WI38 (cell line): ENCODE measurements at regions not wholly inside any gene's neighbourhood (a gene's known extent, or its start where the extent isn't known, plus 50 kb on each side); places are given as distances from the start of the nearest gene placed in this dataset.

ENCODE experiments used
- H3K4me3 ChIP-seq: 2 replicates; pipeline ENCODE4 v1.5.1; 2011; ENCODE audit warnings: low read depth, mild to moderate bottlenecking, control low read depth, low read length
- TF ChIP-seq, protein P1 (sequence below): IDR thresholded peaks from 2 replicates; pipeline ENCODE4 v1.5.1; 2012; ENCODE audit warnings: low read depth, mild to moderate bottlenecking, control low read depth, low read length

DNA sequence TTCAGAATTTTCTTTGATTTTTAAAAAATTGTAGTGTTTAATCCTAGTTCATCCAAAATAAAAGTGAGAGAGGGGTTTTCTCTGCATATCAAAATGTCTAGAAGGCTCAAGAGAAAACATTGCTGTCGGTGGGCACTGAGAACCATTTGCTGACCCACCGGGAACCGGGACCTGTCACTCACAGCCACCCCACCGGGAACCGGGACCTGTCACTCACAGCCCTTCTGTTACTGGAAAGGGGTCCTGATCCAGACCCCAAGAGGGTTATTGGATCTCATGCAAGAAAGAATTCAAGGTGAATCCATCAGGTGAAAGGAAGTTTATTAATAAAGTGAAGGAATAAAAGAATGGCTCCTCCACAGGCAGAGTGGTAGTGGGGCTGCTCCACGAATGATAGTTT, 106.0 kb upstream of the SFSWAP start:
- no peak overlapping the region for H3K4me3 ChIP-seq
- TF ChIP-seq, protein P1, sequence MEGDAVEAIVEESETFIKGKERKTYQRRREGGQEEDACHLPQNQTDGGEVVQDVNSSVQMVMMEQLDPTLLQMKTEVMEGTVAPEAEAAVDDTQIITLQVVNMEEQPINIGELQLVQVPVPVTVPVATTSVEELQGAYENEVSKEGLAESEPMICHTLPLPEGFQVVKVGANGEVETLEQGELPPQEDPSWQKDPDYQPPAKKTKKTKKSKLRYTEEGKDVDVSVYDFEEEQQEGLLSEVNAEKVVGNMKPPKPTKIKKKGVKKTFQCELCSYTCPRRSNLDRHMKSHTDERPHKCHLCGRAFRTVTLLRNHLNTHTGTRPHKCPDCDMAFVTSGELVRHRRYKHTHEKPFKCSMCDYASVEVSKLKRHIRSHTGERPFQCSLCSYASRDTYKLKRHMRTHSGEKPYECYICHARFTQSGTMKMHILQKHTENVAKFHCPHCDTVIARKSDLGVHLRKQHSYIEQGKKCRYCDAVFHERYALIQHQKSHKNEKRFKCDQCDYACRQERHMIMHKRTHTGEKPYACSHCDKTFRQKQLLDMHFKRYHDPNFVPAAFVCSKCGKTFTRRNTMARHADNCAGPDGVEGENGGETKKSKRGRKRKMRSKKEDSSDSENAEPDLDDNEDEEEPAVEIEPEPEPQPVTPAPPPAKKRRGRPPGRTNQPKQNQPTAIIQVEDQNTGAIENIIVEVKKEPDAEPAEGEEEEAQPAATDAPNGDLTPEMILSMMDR = no peak

DNA sequence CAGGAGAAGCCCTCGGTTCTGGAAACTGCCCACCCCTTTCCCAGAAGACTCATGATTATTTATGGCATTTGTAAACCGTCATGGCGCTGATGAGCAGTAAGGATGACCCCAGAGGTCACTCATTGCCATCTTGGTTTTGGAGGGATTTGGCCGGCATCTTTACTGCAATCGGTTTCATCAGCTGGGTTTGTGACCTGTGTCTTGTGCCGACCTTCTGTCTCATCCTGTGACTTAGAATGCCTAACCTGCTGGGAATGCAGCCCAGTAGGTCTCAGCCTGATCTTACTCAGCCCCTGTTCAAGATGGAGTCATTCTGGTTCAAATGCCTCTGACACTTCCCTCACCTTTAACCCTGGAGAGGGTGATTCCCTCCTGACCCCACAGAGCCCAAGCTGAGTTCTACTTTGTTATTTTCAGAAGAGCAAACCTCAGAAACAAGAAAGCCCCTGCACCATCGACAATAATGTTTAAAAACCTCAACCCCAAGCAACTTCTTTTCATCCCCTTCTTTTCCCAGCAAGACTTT, 105.5 kb upstream of the SFSWAP start:
- TF ChIP-seq, protein P1 = no peak

DNA sequence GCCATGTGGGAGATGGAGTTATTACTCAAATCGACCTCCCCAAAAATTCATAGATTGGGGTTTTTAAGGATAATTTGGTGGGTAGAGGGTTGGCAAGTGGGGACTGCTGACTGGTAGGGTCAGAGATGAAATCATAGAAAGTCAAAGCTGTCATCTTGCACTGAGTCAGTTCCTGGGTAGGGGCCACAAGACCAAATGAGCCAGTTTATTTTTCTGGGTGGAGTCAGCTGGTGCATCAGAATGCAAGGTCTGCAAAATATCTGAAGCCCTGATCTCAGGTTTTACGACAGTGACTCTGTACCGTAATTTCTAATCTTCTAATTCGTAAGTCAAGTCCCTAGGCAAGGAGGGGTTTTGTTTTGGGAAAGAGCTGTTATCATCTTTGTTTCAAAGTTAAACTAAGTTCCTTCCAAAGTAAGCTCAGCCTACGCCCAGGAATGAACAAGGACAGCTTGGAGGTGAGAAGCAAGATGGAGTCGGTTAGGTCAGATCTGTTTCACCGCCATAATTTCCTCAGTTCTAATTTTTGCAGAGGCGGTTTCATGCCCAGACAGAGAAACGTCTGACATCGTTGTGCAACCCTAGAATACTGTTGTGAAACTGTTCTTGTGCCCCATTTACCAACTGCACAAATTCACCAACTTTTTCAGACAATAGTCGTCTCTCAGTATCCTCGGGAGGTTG, 104.5 kb upstream of the SFSWAP start:
- no peak overlapping the region for H3K4me3 ChIP-seq
- TF ChIP-seq, protein P1 = no peak

More for the DNA sequence above, 105.5 kb upstream of the SFSWAP start:
- H3K4me3 ChIP-seq = no peak overlapping the region

DNA sequence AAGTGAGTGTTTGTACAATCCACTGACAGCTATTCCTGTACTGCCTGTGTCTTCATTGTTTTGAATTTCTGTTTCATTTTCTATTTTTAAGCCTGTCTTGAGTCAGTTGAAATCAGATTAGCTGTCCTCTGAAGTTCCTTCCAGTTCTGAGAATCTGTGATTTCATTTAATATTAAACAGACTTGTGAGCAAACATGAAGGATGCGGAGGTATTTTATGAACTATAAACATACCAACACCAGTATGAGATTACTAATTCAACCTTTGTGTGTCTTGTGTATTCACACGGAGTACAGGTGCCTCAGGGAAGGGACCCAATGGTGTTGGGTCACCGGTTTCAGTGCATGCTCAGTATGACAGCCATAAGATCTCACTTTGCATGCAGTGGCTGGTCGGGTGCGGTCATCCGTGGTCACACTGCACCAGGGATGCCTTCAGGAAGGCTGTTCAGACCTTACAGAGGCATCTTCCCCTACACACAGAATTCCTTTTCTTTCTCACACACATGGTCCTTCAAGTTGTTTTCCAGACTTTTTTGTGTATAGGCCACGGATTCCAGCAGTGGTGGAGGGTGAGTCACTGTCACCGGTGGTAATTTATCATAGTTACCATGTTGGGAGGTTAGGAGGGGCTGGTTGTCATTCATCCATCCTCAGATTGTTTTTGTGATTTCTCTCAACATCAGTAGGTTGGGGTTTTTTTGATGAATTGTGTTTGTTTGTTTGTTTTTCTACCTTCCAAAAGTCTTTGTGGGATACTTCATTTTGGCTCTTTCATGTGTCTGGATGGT, 103.0 kb upstream of the SFSWAP start:
- no peak overlapping the region for H3K4me3 ChIP-seq
- TF ChIP-seq, protein P1 = no peak

DNA sequence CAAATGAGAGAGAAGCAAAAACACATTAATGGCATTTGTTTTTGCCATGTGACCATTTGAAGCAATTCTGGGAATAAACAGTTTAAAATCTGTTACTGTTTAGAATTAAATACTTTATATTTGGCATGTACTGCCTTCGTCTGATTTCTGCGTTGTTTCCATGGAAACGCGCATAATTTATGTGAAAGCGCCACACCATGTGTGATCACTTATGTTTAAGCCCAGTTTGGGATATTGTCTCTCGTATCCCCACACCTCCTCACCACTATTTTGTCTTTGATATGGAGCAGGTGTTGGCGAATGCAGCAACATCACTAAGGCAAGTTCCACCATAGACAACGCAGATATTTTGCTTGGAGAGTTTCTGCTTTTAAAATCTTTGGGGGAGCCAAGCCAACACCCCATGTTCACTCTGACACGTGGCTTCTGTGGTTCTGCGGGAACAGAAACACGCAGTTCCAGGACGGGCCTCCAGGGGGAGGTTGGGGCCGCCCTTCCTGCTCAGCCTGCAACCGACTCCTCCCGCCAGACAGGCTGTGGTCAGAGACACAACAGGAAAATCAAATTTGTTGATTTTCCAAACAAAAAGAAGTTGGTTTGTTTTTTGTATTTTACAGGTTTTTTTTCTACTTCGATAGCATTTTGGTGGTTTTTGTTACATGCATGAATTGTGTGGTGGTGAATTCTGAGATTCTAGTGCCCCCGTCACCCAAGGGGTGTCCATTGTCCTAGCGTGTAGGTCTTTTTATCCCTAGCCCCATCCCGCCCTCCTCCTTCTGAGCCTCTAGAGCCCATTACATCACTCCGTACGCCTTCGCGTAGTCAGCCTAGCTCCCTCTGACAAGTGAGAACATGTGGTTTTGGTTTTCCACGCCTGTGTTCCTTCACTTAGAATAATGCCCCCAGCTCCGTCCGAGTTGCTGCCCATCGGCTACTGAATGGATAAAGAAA, 101.9 kb upstream of the SFSWAP start:
- TF ChIP-seq, protein P1 = peak; percentile 84
- H3K4me3 ChIP-seq = no peak overlapping the region

DNA sequence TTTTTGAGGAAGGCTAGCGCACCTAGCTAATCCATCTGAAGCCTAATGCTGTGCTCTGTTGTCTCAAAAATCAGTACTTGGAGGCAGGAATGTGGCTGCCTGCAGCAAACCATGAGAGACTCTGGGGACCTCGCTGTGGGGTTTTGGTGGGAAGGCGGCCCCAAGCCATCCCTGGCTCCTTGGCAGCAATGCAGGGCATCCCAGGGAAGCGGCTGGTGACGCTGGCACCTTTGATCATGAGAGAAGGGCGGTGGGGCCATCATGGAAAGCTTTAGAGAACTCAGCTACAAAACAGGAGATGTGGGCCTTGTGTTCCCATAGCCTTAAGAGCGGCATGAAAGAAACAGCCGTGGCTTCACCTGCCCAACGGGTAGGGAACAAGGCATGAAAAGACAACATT, 101.1 kb upstream of the SFSWAP start:
- TF ChIP-seq, protein P1 = no peak

More for the DNA sequence above, 101.1 kb upstream of the SFSWAP start:
- H3K4me3 ChIP-seq = no peak overlapping the region
